Endothelial cell of hepatic sinusoid (primary cell): ENCODE measurements at regions not wholly inside any gene's neighbourhood (a gene's known extent, or its start where the extent isn't known, plus 50 kb on each side); places are given as distances from the start of the nearest gene placed in this dataset.

ENCODE experiments used
- in situ Hi-C: cut with HindIII; loops from 2 replicates; pipeline ENCODE4 v1.10.0; 2017; ENCODE audit warnings: low sequenced_read_pairs

GRCh38 chr10:78976825-78977755 lies 91.7 kb upstream of the ZMIZ1 start:
- in situ Hi-C loops: no loop called here

- in situ Hi-C loops: no loop called here
Measured at GRCh38 chr10:78979938-78980337, 88.8 kb upstream of the ZMIZ1 start.

- in situ Hi-C loops: no loop called here
Measured at GRCh38 chr10:78980354-78980753, 88.4 kb upstream of the ZMIZ1 start.

GRCh38 chr10:78980815-78981214 lies 88.0 kb upstream of the ZMIZ1 start:
- in situ Hi-C loops: no loop called here

GRCh38 chr10:78981257-78981969 lies 87.4 kb upstream of the ZMIZ1 start:
- in situ Hi-C loops: no loop called here

- in situ Hi-C loops: no loop called here
Measured at GRCh38 chr10:78981970-78982281, 86.8 kb upstream of the ZMIZ1 start.

GRCh38 chr10:78982726-78983125 lies 86.0 kb upstream of the ZMIZ1 start:
- in situ Hi-C loops: no loop called here

GRCh38 chr10:78983608-78984007 lies 85.2 kb upstream of the ZMIZ1 start:
- in situ Hi-C loops: no loop called here

GRCh38 chr10:78985973-78986818 lies 82.6 kb upstream of the ZMIZ1 start:
- in situ Hi-C loops: loop anchor here (5.0 kb wide), 1 partner anchor 49 kb away; no protein-coding TSS in a partner anchor

- in situ Hi-C loops: no loop called here
Measured at GRCh38 chr10:78991187-78991586, 77.6 kb upstream of the ZMIZ1 start.

GRCh38 chr10:78992333-78992732 lies 76.4 kb upstream of the ZMIZ1 start:
- in situ Hi-C loops: no loop called here

GRCh38 chr10:78993261-78993945 lies 75.4 kb upstream of the ZMIZ1 start:
- in situ Hi-C loops: no loop called here

- in situ Hi-C loops: no loop called here
Measured at GRCh38 chr10:78995987-78996791, 72.6 kb upstream of the ZMIZ1 start.

- in situ Hi-C loops: no loop called here
Measured at GRCh38 chr10:78996792-78997129, 72.0 kb upstream of the ZMIZ1 start.

GRCh38 chr10:78997635-78998618 lies 70.8 kb upstream of the ZMIZ1 start:
- in situ Hi-C loops: no loop called here

- in situ Hi-C loops: no loop called here
Measured at GRCh38 chr10:79001082-79001885, 67.5 kb upstream of the ZMIZ1 start.

- in situ Hi-C loops: no loop called here
Measured at GRCh38 chr10:79002336-79002735, 66.4 kb upstream of the ZMIZ1 start.
